ENCODE measurements at regions not wholly inside any gene's neighbourhood (a gene's known extent, or its start where the extent isn't known, plus 50 kb on each side); places are given as distances from the start of the nearest gene placed in this dataset.
"Not testable (repeated sequence)": the region's sequence is repeated elsewhere in the genome, so short reads cannot be mapped to it uniquely, and the experiment has no call there.

DNA sequence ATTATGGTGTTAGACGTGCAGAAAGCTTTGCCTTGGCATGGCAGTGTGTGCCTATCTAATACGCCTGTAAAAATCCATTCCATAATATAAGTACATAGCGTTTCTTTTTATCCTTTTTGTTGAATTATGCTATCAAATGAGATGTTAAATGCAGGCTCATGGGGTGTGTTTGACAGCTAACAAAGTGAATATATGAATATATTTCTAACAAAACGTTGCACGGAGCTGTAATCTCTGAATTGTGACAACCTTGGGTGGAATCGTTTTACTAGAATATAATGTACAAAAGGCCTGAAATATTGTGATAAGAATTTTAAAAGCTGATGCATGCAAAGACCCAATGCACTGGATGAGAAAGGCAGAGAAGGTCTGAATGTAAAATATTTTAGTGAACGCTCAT is 763.7 kb upstream of the TMEM132C start:
- no peaks in the 10 kb centered on the region for H3K9me2 ChIP-seq (replicated peaks; ENCODE audit: insufficient read depth, low read length)
- no peaks in the 10 kb centered on the region for H3K36me3 ChIP-seq (ENCODE audit: low read length)
- no peak overlapping the region for H3K9ac ChIP-seq (ENCODE audit: low read length)
- no peak overlapping the region for H3K27ac ChIP-seq (ENCODE audit: low read depth, low read length)
- no peaks in the 10 kb centered on the region for H3K79me2 ChIP-seq (ENCODE audit: insufficient read depth, low read length)
- H3K27me3 ChIP-seq (ENCODE audit: low read length): no peaks in the 10 kb centered on the region
- TF ChIP-seq, protein P1, sequence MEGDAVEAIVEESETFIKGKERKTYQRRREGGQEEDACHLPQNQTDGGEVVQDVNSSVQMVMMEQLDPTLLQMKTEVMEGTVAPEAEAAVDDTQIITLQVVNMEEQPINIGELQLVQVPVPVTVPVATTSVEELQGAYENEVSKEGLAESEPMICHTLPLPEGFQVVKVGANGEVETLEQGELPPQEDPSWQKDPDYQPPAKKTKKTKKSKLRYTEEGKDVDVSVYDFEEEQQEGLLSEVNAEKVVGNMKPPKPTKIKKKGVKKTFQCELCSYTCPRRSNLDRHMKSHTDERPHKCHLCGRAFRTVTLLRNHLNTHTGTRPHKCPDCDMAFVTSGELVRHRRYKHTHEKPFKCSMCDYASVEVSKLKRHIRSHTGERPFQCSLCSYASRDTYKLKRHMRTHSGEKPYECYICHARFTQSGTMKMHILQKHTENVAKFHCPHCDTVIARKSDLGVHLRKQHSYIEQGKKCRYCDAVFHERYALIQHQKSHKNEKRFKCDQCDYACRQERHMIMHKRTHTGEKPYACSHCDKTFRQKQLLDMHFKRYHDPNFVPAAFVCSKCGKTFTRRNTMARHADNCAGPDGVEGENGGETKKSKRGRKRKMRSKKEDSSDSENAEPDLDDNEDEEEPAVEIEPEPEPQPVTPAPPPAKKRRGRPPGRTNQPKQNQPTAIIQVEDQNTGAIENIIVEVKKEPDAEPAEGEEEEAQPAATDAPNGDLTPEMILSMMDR (IDR thresholded peaks at IDR 0.05; ENCODE audit: insufficient read depth, low read length, poor library complexity, severe bottlenecking): no peak
- TF ChIP-seq EZH2phosphoT487 (conservative IDR thresholded peaks at IDR 0.05; ENCODE audit: low read length): no peak
- no peak overlapping the region for H2AFZ ChIP-seq (ENCODE audit: low read depth, low read length, severe bottlenecking)
- H3F3A ChIP-seq (ENCODE audit: insufficient read depth): no peaks in the 10 kb centered on the region
- no peak overlapping the region for H3K4me3 ChIP-seq (ENCODE audit: insufficient read depth, low read length, poor library complexity, severe bottlenecking)
- no peaks in the 10 kb centered on the region for H3K9me3 ChIP-seq (ENCODE audit: insufficient read depth, low read length)
- H4K20me1 ChIP-seq (ENCODE audit: low read depth, low read length): no peaks in the 10 kb centered on the region
- H3K4me2 ChIP-seq (ENCODE audit: low read depth, low read length, poor library complexity, severe bottlenecking): no peak overlapping the region

DNA sequence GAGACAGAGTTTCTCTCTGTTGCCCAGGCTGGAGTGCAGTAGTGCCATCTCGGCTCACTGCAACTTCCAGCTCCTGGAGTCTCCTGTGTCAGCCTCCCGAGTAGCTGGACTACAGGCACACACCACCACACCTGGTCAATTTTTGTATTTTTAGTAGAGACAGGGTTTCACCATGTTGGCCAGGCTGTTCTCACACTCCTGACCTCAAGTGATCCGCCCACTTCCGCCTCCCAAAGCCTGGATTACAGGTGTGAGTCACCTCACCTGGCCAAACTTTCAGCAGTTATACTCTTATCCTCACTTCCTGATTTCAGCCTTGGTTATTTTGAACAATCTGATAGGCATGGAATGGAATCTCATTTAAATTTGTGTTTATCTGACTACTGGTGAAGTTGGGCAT is 763.0 kb upstream of the TMEM132C start:
- not testable (repeated sequence) for H3K27ac ChIP-seq (ENCODE audit: low read depth, low read length)

DNA sequence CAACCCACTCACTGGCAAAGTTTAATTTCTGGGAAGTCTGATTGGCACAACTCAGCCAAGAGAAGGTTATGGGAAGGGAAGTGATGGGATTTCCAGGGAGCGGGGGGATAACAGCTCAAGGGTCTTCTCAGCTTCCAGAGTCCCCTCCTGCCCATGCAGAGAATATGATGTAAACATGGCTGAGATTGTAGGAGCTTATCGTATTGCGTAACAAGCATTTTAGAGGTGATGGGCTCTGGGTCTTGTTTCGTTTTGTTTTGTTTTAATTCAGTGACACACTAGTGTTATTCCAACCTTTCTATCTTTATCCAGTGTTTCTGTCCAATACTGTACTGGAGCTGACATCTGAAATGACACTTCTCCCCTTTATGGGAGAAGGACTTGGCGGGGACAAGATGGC is 762.1 kb upstream of the TMEM132C start:
- no peaks in the 10 kb centered on the region for H3F3A ChIP-seq (ENCODE audit: insufficient read depth)
- H3K4me3 ChIP-seq (ENCODE audit: insufficient read depth, low read length, poor library complexity, severe bottlenecking): no peak overlapping the region
- no peaks in the 10 kb centered on the region for H4K20me1 ChIP-seq (ENCODE audit: low read depth, low read length)
- no peaks in the 10 kb centered on the region for H3K36me3 ChIP-seq (ENCODE audit: low read length)
- no peak overlapping the region for H3K4me2 ChIP-seq (ENCODE audit: low read depth, low read length, poor library complexity, severe bottlenecking)
- no peaks in the 10 kb centered on the region for H3K27me3 ChIP-seq (ENCODE audit: low read length)
- H3K27ac ChIP-seq (ENCODE audit: low read depth, low read length): no peak overlapping the region
- TF ChIP-seq, protein P1 (IDR thresholded peaks at IDR 0.05; ENCODE audit: insufficient read depth, low read length, poor library complexity, severe bottlenecking): no peak
- TF ChIP-seq EZH2phosphoT487 (conservative IDR thresholded peaks at IDR 0.05; ENCODE audit: low read length): no peak
- H3K9ac ChIP-seq (ENCODE audit: low read length): no peak overlapping the region
- H3K79me2 ChIP-seq (ENCODE audit: insufficient read depth, low read length): no peaks in the 10 kb centered on the region
- no peak overlapping the region for H2AFZ ChIP-seq (ENCODE audit: low read depth, low read length, severe bottlenecking)
- H3K9me3 ChIP-seq (ENCODE audit: insufficient read depth, low read length): no peaks in the 10 kb centered on the region
- H3K9me2 ChIP-seq (replicated peaks; ENCODE audit: insufficient read depth, low read length): no peaks in the 10 kb centered on the region

More for the DNA sequence above, 763.0 kb upstream of the TMEM132C start:
- H3K36me3 ChIP-seq (ENCODE audit: low read length); H3K9me2 ChIP-seq (replicated peaks; ENCODE audit: insufficient read depth, low read length); H2AFZ ChIP-seq (ENCODE audit: low read depth, low read length, severe bottlenecking); H3K27me3 ChIP-seq (ENCODE audit: low read length); H3K9ac ChIP-seq (ENCODE audit: low read length); H3F3A ChIP-seq (ENCODE audit: insufficient read depth); H4K20me1 ChIP-seq (ENCODE audit: low read depth, low read length); H3K9me3 ChIP-seq (ENCODE audit: insufficient read depth, low read length); H3K79me2 ChIP-seq (ENCODE audit: insufficient read depth, low read length); H3K4me3 ChIP-seq (ENCODE audit: insufficient read depth, low read length, poor library complexity, severe bottlenecking); H3K4me2 ChIP-seq (ENCODE audit: low read depth, low read length, poor library complexity, severe bottlenecking): not testable (repeated sequence)

DNA sequence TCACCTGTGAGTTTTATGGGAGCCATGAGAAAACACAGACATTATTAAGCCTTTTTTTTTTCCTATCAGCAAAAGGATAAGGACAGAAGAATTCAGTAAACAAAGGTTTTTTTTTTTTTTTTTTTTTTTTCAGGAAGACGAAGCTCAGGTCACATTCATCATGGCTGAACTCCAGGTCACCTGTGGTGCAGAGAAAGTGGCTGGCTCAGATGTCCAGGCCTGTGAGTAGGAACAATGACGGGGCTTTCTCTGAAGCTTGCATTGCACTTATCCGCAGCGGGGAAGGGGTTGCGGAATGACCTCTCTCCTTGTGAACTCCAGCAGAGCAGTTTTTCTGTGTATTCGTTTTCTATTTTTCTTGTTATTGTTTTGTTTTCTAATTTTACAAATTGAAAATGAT is 759.6 kb upstream of the TMEM132C start:
- no peak overlapping the region for H3K27ac ChIP-seq (ENCODE audit: low read depth, low read length)
- H3K9me2 ChIP-seq (replicated peaks; ENCODE audit: insufficient read depth, low read length): no peaks in the 10 kb centered on the region
- H3K4me3 ChIP-seq (ENCODE audit: insufficient read depth, low read length, poor library complexity, severe bottlenecking): no peak overlapping the region
- H3K27me3 ChIP-seq (ENCODE audit: low read length): no peaks in the 10 kb centered on the region
- H3F3A ChIP-seq (ENCODE audit: insufficient read depth): no peaks in the 10 kb centered on the region
- H3K9me3 ChIP-seq (ENCODE audit: insufficient read depth, low read length): no peaks in the 10 kb centered on the region
- H4K20me1 ChIP-seq (ENCODE audit: low read depth, low read length): no peaks in the 10 kb centered on the region
- H3K79me2 ChIP-seq (ENCODE audit: insufficient read depth, low read length): no peaks in the 10 kb centered on the region
- no peak overlapping the region for H2AFZ ChIP-seq (ENCODE audit: low read depth, low read length, severe bottlenecking)
- no peaks in the 10 kb centered on the region for H3K36me3 ChIP-seq (ENCODE audit: low read length)
- H3K9ac ChIP-seq (ENCODE audit: low read length): no peak overlapping the region
- no peak overlapping the region for H3K4me2 ChIP-seq (ENCODE audit: low read depth, low read length, poor library complexity, severe bottlenecking)
- TF ChIP-seq, protein P1 (IDR thresholded peaks at IDR 0.05; ENCODE audit: insufficient read depth, low read length, poor library complexity, severe bottlenecking): no peak
- no peak for TF ChIP-seq EZH2phosphoT487 (conservative IDR thresholded peaks at IDR 0.05; ENCODE audit: low read length)
